NCI-H2196 (cell line): ENCODE measurements at regions not wholly inside any gene's neighbourhood (a gene's known extent, or its start where the extent isn't known, plus 50 kb on each side); places are given as distances from the start of the nearest gene placed in this dataset.
A peak's percentile ranks its signal among the peaks of the same experiment; 100 is the strongest.

Experiments
- DNase-seq: peaks from one replicate; lab custom pipeline; 2025; ENCODE audit not compliant: unreplicated experiment; lab: John Stamatoyannopoulos, UW

- no peak for DNase-seq
Measured at GRCh38 chr2:103734911-103735310, 973.1 kb downstream of the TMEM182 start.

GRCh38 chr2:103738108-103738507 is 976.3 kb downstream of the TMEM182 start:
- DNase-seq = no peak

- no peak for DNase-seq
Measured at GRCh38 chr2:103738606-103739005, 976.8 kb downstream of the TMEM182 start.

- no peak for DNase-seq
Measured at GRCh38 chr2:103739186-103739585, 977.4 kb downstream of the TMEM182 start.

GRCh38 chr2:103739921-103740320 is 978.1 kb downstream of the TMEM182 start:
- no peak for DNase-seq

GRCh38 chr2:103740631-103741030 is 978.8 kb downstream of the TMEM182 start:
- no peak for DNase-seq

GRCh38 chr2:103743195-103743594 is 981.4 kb downstream of the TMEM182 start:
- no peak for DNase-seq

GRCh38 chr2:103754530-103754929 is 992.7 kb downstream of the TMEM182 start:
- DNase-seq = no peak

GRCh38 chr2:103773884-103774283 is 1012.1 kb downstream of the TMEM182 start:
- DNase-seq = no peak

- DNase-seq = no peak
Measured at GRCh38 chr2:103780088-103780702, 1018.4 kb downstream of the TMEM182 start.

GRCh38 chr2:103781313-103781712 is 1019.5 kb downstream of the TMEM182 start:
- no peak for DNase-seq

- DNase-seq = no peak
Measured at GRCh38 chr2:103784261-103784660, 1022.4 kb downstream of the TMEM182 start.

- no peak for DNase-seq
Measured at GRCh38 chr2:103785432-103785831, 1023.6 kb downstream of the TMEM182 start.

- no peak for DNase-seq
Measured at GRCh38 chr2:103785956-103786355, 1024.1 kb downstream of the TMEM182 start.

- DNase-seq = no peak
Measured at GRCh38 chr2:103788389-103788788, 1026.6 kb downstream of the TMEM182 start.

- no peak for DNase-seq
Measured at GRCh38 chr2:103788951-103789350, 1027.1 kb downstream of the TMEM182 start.

- DNase-seq = peak; percentile 5
Measured at GRCh38 chr2:103789381-103790095, 1027.7 kb downstream of the TMEM182 start.

- DNase-seq = no peak
Measured at GRCh38 chr2:103792042-103792441, 1030.2 kb downstream of the TMEM182 start.

- DNase-seq = no peak
Measured at GRCh38 chr2:103798291-103798690, 1036.5 kb downstream of the TMEM182 start.

GRCh38 chr2:103804013-103804412 is 1042.2 kb downstream of the TMEM182 start:
- no peak for DNase-seq

GRCh38 chr2:103805746-103806145 is 1043.9 kb downstream of the TMEM182 start:
- no peak for DNase-seq

- DNase-seq = no peak
Measured at GRCh38 chr2:103808814-103809213, 1045.1 kb upstream of the POU3F3 start.

GRCh38 chr2:103809415-103809814 is 1044.5 kb upstream of the POU3F3 start:
- no peak for DNase-seq
